B cell (primary cell): ENCODE measurements at regions not wholly inside any gene's neighbourhood (a gene's known extent, or its start where the extent isn't known, plus 50 kb on each side); places are given as distances from the start of the nearest gene placed in this dataset.

Experiments used
- ATAC-seq: fragments of 200-7000 bp; cut with Tn5 transposase; one replicate; pipeline ENCODE4 v1.10.0; 2021; ENCODE audit warnings: low read depth, mild to moderate bottlenecking, moderate number of reproducible peaks, moderate library complexity
- CTCF ChIA-PET: fragments of 350-600 bp; sonication (Branson Sonifier 250); formaldehyde crosslinking; loops from one replicate; lab custom pipeline; 2021; ENCODE audit warnings: antibody characterized with exemption, inconsistent platforms; lab: Charles Lee
- POLR2A ChIA-PET: fragments of 350-600 bp; sonication (Branson Sonifier 250); formaldehyde crosslinking; loops from one replicate; lab custom pipeline; 2021; ENCODE audit warnings: antibody characterized with exemption; lab: Charles Lee
- DNase-seq: peaks from one replicate; pipeline ENCODE4 v3.0.0; 2013
- H2AFZ ChIP-seq: 2 replicates; pipeline ENCODE4 v1.6.1; 2012; ENCODE audit warnings: mild to moderate bottlenecking, low read depth, low read length; ENCODE audit not compliant: insufficient read depth, poor library complexity, severe bottlenecking
- H3K27ac ChIP-seq, 2 donors: 1 replicate in 1 of 2; 2 replicates in 1 of 2; pipeline ENCODE4 v1.5.1; 2012 to 2013; ENCODE audit warnings: low read length in 2 of 2, mild to moderate bottlenecking in 2 of 2, moderate library complexity in 1 of 2
- H3K27me3 ChIP-seq, 4 experiments: fragments of 200-600 bp in 1 of 4; sonication (generic) in 1 of 4; replicated peaks in 1 of 4; 1 replicate in 2 of 4; 2 replicates in 2 of 4; pipeline versions ENCODE4 v1.6.1 to v1.7.0; 2013 to 2016; ENCODE audit warnings: low read length in 3 of 4, mild to moderate bottlenecking in 2 of 4, mixed read lengths in 1 of 4, moderate library complexity in 1 of 4; ENCODE audit not compliant: insufficient read depth in 4 of 4, control insufficient read depth in 3 of 4; ENCODE audit errors: control extremely low read depth in 1 of 4
- H3K36me3 ChIP-seq, 2 experiments: replicated peaks in 1 of 2; 1 replicate in 1 of 2; 2 replicates in 1 of 2; pipeline versions ENCODE4 v1.6.1 to v1.7.1; 2013; ENCODE audit warnings: low read length in 1 of 2; ENCODE audit not compliant: insufficient read depth in 2 of 2, control insufficient read depth in 1 of 2; ENCODE audit errors: control extremely low read depth in 1 of 2, extremely low read depth in 1 of 2
- H3K4me1 ChIP-seq, 2 donors: fragments of 200-600 bp in 1 of 2; sonication (generic) in 1 of 2; 1 replicate in 1 of 2; 2 replicates in 1 of 2; pipeline versions ENCODE4 v1.5.1 to v1.6.1; 2013 to 2017; ENCODE audit warnings: low read length in 2 of 2; ENCODE audit not compliant: control insufficient read depth in 2 of 2, insufficient read depth in 2 of 2
- H3K4me2 ChIP-seq: replicated peaks from 2 replicates; pipeline ENCODE3; 2012; ENCODE audit warnings: mild to moderate bottlenecking, low read depth, low read length; ENCODE audit not compliant: poor library complexity, severe bottlenecking
- H3K4me3 ChIP-seq, 5 experiments: fragments of 200-600 bp in 1 of 5; sonication (generic) in 1 of 5; 1 replicate in 3 of 5; 2 replicates in 2 of 5; pipeline versions ENCODE4 v1.5.1 to v1.7.0; 2011 to 2016; ENCODE audit warnings: low read length in 4 of 5, mild to moderate bottlenecking in 4 of 5, low read depth in 2 of 5, control low read depth in 1 of 5, moderate library complexity in 1 of 5; ENCODE audit not compliant: insufficient read depth in 1 of 5; ENCODE audit errors: control extremely low read depth in 1 of 5, extremely low read depth in 1 of 5
- H3K79me2 ChIP-seq: fragments of 200-600 bp; sonication (generic); one replicate; pipeline ENCODE4 v1.6.0; 2016; ENCODE audit warnings: low read length; ENCODE audit not compliant: control insufficient read depth, insufficient read depth
- H3K9ac ChIP-seq: fragments of 200-600 bp; sonication (generic); 2 replicates; pipeline ENCODE4 v1.6.1; 2017; ENCODE audit warnings: mild to moderate bottlenecking, low read length, moderate library complexity
- H3K9me3 ChIP-seq, 3 donors: one replicate each; pipeline versions ENCODE4 v1.6.1 to v1.7.1; 2013; ENCODE audit warnings: low read length in 2 of 3; ENCODE audit not compliant: control insufficient read depth in 2 of 3, insufficient read depth in 1 of 3; ENCODE audit errors: control extremely low read depth in 1 of 3
- H4K20me1 ChIP-seq: 2 replicates; pipeline ENCODE4 v1.6.0; 2012; ENCODE audit warnings: mild to moderate bottlenecking, low read length; ENCODE audit not compliant: insufficient read depth, control insufficient read depth, poor library complexity, severe bottlenecking
- H3K27ac Mint-ChIP-seq: one replicate; pipeline ENCODE4 v1.8.0; 2021; ENCODE audit warnings: mixed read lengths
- H3K27me3 Mint-ChIP-seq: one replicate; pipeline ENCODE4 v1.8.0; 2021; ENCODE audit warnings: mixed read lengths
- H3K4me1 Mint-ChIP-seq: one replicate; pipeline ENCODE4 v1.8.0; 2021; ENCODE audit warnings: mixed read lengths
- H3K4me3 Mint-ChIP-seq: one replicate; pipeline ENCODE4 v1.8.0; 2021; ENCODE audit warnings: mixed read lengths
- H3K9me3 Mint-ChIP-seq: one replicate; pipeline ENCODE4 v1.8.0; 2022; ENCODE audit warnings: mixed read lengths; ENCODE audit not compliant: insufficient read depth
- CTCF ChIP-seq: fragments of 200-600 bp; IDR thresholded peaks from one replicate; pipeline ENCODE4 v1.8.0; 2022; ENCODE audit warnings: antibody characterized with exemption, mild to moderate bottlenecking
- EZH2 ChIP-seq: IDR thresholded peaks from 2 replicates; pipeline ENCODE4 v1.6.1; 2012; ENCODE audit warnings: borderline replicate concordance, low read depth, mild to moderate bottlenecking, moderate library complexity, low read length; ENCODE audit not compliant: insufficient read depth, poor library complexity, severe bottlenecking
- WGBS: methylation state at CpG from one replicate; pipeline ENCODE4 v1.1.5; 2013; ENCODE audit warnings: missing lambda C conversion rate; ENCODE audit not compliant: insufficient coverage; 5-methylcytosine and 5-hydroxymethylcytosine counted together
- intact Hi-C: fragments of 100-400 bp; cut with micrococcal nuclease; formaldehyde crosslinking; loops from one replicate; pipeline ENCODE4 v1.10.0; 2022

- H4K20me1 ChIP-seq = no peaks in the 10 kb centered on the region
- TF ChIP-seq CTCF = no peak
- no peak for TF ChIP-seq EZH2
- Mint-ChIP-seq H3K27me3 (no peaks in the 10 kb centered on the region), H3K4me3 (no peak overlapping the region), H3K4me1 (no peaks in the 10 kb centered on the region), H3K9me3 (no peaks in the 10 kb centered on the region), H3K27ac (no peak overlapping the region)
- ATAC-seq (no peak), DNase-seq (no peak)
- no peaks in the 10 kb centered on the region for H3K36me3 ChIP-seq
- H3K4me3 ChIP-seq = no peak overlapping the region
- H3K79me2 ChIP-seq = no peaks in the 10 kb centered on the region
- POLR2A ChIA-PET = no interaction called here
- H3K9ac ChIP-seq = no peak overlapping the region
- no peak overlapping the region for H3K4me2 ChIP-seq
- no peaks in the 10 kb centered on the region for H3K9me3 ChIP-seq
- H3K27me3 ChIP-seq = no peaks in the 10 kb centered on the region
- CTCF ChIA-PET = no interaction called here
- intact Hi-C loops = no loop called here
- H3K27ac ChIP-seq = no peak overlapping the region
- H3K4me1 ChIP-seq = no peaks in the 10 kb centered on the region
- no CpG with 5 or more reads among the region's 2 CpGs for WGBS
- no peak overlapping the region for H2AFZ ChIP-seq
Observed at GRCh38 chr18:34320267-34320666, 95.6 kb upstream of the NOL4 start.

GRCh38 chr18:34321066-34321465 lies 96.4 kb upstream of the NOL4 start:
- no peak for ATAC-seq
- DNase-seq = no peak
- Histone ChIP-seq H3K36me3 (no peaks in the 10 kb centered on the region), H3K9me3 (no peaks in the 10 kb centered on the region), H3K4me3 (no peak overlapping the region), H3K4me2 (no peak overlapping the region), H3K4me1 (no peaks in the 10 kb centered on the region), H2AFZ (no peak overlapping the region), H3K27ac (no peak overlapping the region), H3K9ac (no peak overlapping the region), H3K79me2 (no peaks in the 10 kb centered on the region), H4K20me1 (no peaks in the 10 kb centered on the region), H3K27me3 (no peaks in the 10 kb centered on the region)
- no peaks in the 10 kb centered on the region for H3K4me1 Mint-ChIP-seq
- no peaks in the 10 kb centered on the region for H3K27me3 Mint-ChIP-seq
- no peak overlapping the region for H3K27ac Mint-ChIP-seq
- ChIA-PET POLR2A (no interaction called here), CTCF (no interaction called here)
- no peaks in the 10 kb centered on the region for H3K9me3 Mint-ChIP-seq
- 67% methylated on average over 1 of the region's 2 CpGs for WGBS
- no peak overlapping the region for H3K4me3 Mint-ChIP-seq
- intact Hi-C loops = no loop called here
- TF ChIP-seq EZH2 (no peak), CTCF (no peak)
